GM12878 (cell line): ENCODE measurements at regions not wholly inside any gene's neighbourhood (a gene's known extent, or its start where the extent isn't known, plus 50 kb on each side); places are given as distances from the start of the nearest gene placed in this dataset.

ENCODE experiments used
- BCL3 ChIP-seq: IDR thresholded peaks from 2 replicates; pipeline ENCODE4 v1.6.1; 2011; ENCODE audit warnings: borderline replicate concordance, low read depth, mild to moderate bottlenecking, moderate library complexity, low read length; ENCODE audit not compliant: insufficient read depth, poor library complexity, severe bottlenecking
- CTCF ChIP-seq, 3 experiments: IDR thresholded peaks in 2 of 3; conservative IDR thresholded peaks in 1 of 3; 2 replicates each; pipeline ENCODE4 v1.5.1; 2011; ENCODE audit warnings: low read depth in 3 of 3, low read length in 3 of 3, mild to moderate bottlenecking in 3 of 3, control low read depth in 2 of 3, moderate library complexity in 2 of 3, inconsistent platforms in 1 of 3, mixed read lengths in 1 of 3; ENCODE audit not compliant: control insufficient read depth in 2 of 3, insufficient read depth in 1 of 3; ENCODE audit errors: extremely low read depth in 1 of 3
- HCFC1 ChIP-seq: fragments of 150-350 bp; IDR thresholded peaks from 2 replicates; pipeline ENCODE4 v1.6.1; 2014; ENCODE audit warnings: low read length
- HDAC2 ChIP-seq: fragments of 200-600 bp; sonication (generic); IDR thresholded peaks from 2 replicates; pipeline ENCODE4 v1.6.1; 2017
- IKZF1 ChIP-seq: fragments of 450-650 bp; conservative IDR thresholded peaks from 2 replicates; pipeline ENCODE4 v1.6.1; 2017; ENCODE audit warnings: antibody characterized with exemption, mild to moderate bottlenecking
- JUNB ChIP-seq: IDR thresholded peaks from 2 replicates; pipeline ENCODE4 v1.6.1; 2016; ENCODE audit warnings: antibody characterized with exemption, mild to moderate bottlenecking
- KAT2A ChIP-seq: conservative IDR thresholded peaks from 2 replicates; pipeline ENCODE4 v1.6.1; 2011; ENCODE audit warnings: low read depth, low read length; ENCODE audit not compliant: control insufficient read depth
- KLF5 ChIP-seq: fragments of 450-650 bp; IDR thresholded peaks from 2 replicates; pipeline ENCODE4 v1.6.1; 2014; ENCODE audit warnings: mild to moderate bottlenecking; ENCODE audit not compliant: partially characterized antibody
- MLLT1 ChIP-seq: fragments of 450-650 bp; IDR thresholded peaks from 2 replicates; pipeline ENCODE4 v1.6.1; 2016; ENCODE audit warnings: mild to moderate bottlenecking
- NBN ChIP-seq: fragments of 450-650 bp; IDR thresholded peaks from 2 replicates; pipeline ENCODE4 v1.6.1; 2016
- PRDM15 ChIP-seq: fragments of 450-650 bp; formaldehyde crosslinking; IDR thresholded peaks from 2 replicates; pipeline ENCODE4 v1.4.0; 2020; ENCODE audit warnings: mild to moderate bottlenecking, moderate library complexity
- RAD51 ChIP-seq: fragments of 450-650 bp; IDR thresholded peaks from 2 replicates; pipeline ENCODE4 v1.6.1; 2016; ENCODE audit warnings: moderate library complexity, mild to moderate bottlenecking, inconsistent platforms
- RELA ChIP-seq: fragments of 450-650 bp; IDR thresholded peaks from 2 replicates; pipeline ENCODE4 v1.8.0; 2014; ENCODE audit warnings: borderline replicate concordance; ENCODE audit not compliant: partially characterized antibody
- RELB ChIP-seq: fragments of 450-650 bp; IDR thresholded peaks from 2 replicates; pipeline ENCODE4 v1.6.1; 2017; ENCODE audit warnings: low read depth, mild to moderate bottlenecking, moderate library complexity
- REST ChIP-seq: IDR thresholded peaks from 2 replicates; pipeline ENCODE4 v1.6.1; 2012; ENCODE audit warnings: mild to moderate bottlenecking, low read depth, low read length
- STAT3 ChIP-seq: IDR thresholded peaks from 2 replicates; pipeline ENCODE4 v1.6.1; 2011; ENCODE audit warnings: low read depth, low read length, improper control_type of control experiment
- ZSCAN29 ChIP-seq: fragments of 450-650 bp; IDR thresholded peaks from 2 replicates; pipeline ENCODE4 v1.6.1; 2017; ENCODE audit warnings: mild to moderate bottlenecking, moderate library complexity

GRCh38 chr6:47163536-47163935, 121.4 kb upstream of the ADGRF1 start (continued):
- no peak for TF ChIP-seq PRDM15 (CRISPR knock-in tag)
- no peak for TF ChIP-seq HCFC1
- no peak for TF ChIP-seq KAT2A
- no peak for TF ChIP-seq IKZF1
- TF ChIP-seq REST = no peak
- no peak for TF ChIP-seq BCL3
- TF ChIP-seq STAT3 = no peak
- no peak for TF ChIP-seq RAD51
- TF ChIP-seq CTCF (IDR thresholded peaks at IDR 0.05 in 2 of 3, conservative IDR thresholded peaks at IDR 0.05 in 1 of 3; ENCODE audit: control insufficient read depth in 2 of 3, extremely low read depth in 1 of 3, insufficient read depth in 1 of 3, low read depth in 3 of 3, low read length in 3 of 3) = no peak
- no peak for TF ChIP-seq RELA
- no peak for TF ChIP-seq NBN
- TF ChIP-seq JUNB = peak; percentile 60
- TF ChIP-seq KLF5 = no peak
- no peak for TF ChIP-seq ZSCAN29
- no peak for TF ChIP-seq RELB
- no peak for TF ChIP-seq HDAC2
- no peak for TF ChIP-seq MLLT1
